Ascending aorta (tissue), 2 donors: ENCODE measurements at regions not wholly inside any gene's neighbourhood (a gene's known extent, or its start where the extent isn't known, plus 50 kb on each side); places are given as distances from the start of the nearest gene placed in this dataset.

Experiments used
- DNase-seq, 2 donors: peaks; one replicate each; pipeline ENCODE4 v3.0.0-alpha.2; 2019; ENCODE audit warnings: low spot score in 2 of 2
- H3K27ac ChIP-seq, 2 donors: fragments of 200-600 bp; sonication (generic); one replicate each; pipeline ENCODE4 v1.5.1; 2016 to 2017; ENCODE audit warnings: mild to moderate bottlenecking in 1 of 2
- H3K27me3 ChIP-seq: fragments of 200-600 bp; sonication (generic); one replicate; pipeline ENCODE4 v1.5.1; 2017
- H3K36me3 ChIP-seq, 2 donors: fragments of 200-600 bp; sonication (generic); one replicate each; pipeline ENCODE4 v1.5.1; 2016
- H3K4me1 ChIP-seq, 2 donors: fragments of 200-600 bp; sonication (generic); one replicate each; pipeline ENCODE4 v1.5.1; 2016 to 2017; ENCODE audit warnings: mild to moderate bottlenecking in 1 of 2
- H3K4me3 ChIP-seq, 2 donors: fragments of 200-600 bp; sonication (generic); one replicate each; pipeline ENCODE4 v1.5.1; 2016 to 2017; ENCODE audit warnings: mild to moderate bottlenecking in 1 of 2
- H3K9me3 ChIP-seq, 2 donors: fragments of 200-600 bp; sonication (generic); one replicate each; pipeline ENCODE4 v1.5.1; 2016
- CTCF ChIP-seq, 3 experiments: fragments of 200-600 bp in 2 of 3; fragments of 450-650 bp in 1 of 3; sonication (generic) in 2 of 3; IDR thresholded peaks; one replicate each; pipeline ENCODE4 v1.5.1; 2016 to 2019; ENCODE audit warnings: antibody characterized with exemption in 3 of 3, mild to moderate bottlenecking in 1 of 3, moderate library complexity in 1 of 3
- intact Hi-C: fragments of 100-400 bp; cut with DNase I; formaldehyde crosslinking; loops from one replicate; pipeline ENCODE4 v1.15.1; 2023

DNA sequence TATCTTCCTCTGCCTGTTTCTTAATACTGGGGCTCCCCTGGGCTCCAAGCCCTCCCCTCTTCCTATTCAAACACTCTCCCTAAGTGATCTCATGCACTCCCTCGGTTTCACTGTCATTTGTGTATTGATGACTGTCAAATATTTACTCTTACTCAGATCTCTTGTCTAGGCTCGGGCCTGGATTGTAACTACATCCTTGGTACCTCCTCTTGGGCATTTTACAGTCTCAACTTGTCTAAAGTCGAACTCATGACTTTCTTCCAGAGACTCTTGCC, 189.4 kb upstream of the PRDM1 start:
- Histone ChIP-seq H3K27me3 (no peaks in the 10 kb centered on the region), H3K36me3 (no peaks in the 10 kb centered on the region), H3K4me3 (no peak overlapping the region), H3K9me3 (no peaks in the 10 kb centered on the region), H3K4me1 (no peaks in the 10 kb centered on the region), H3K27ac (no peak overlapping the region)
- TF ChIP-seq CTCF (IDR thresholded peaks at IDR 0.05), result no peak
- no peak for DNase-seq
- intact Hi-C loops, result no loop called here

GRCh38 chr6:105896052-105896820, 189.9 kb upstream of the PRDM1 start:
- H3K9me3 ChIP-seq, result no peaks in the 10 kb centered on the region
- H3K36me3 ChIP-seq, result no peaks in the 10 kb centered on the region
- no peak for TF ChIP-seq CTCF (IDR thresholded peaks at IDR 0.05)
- no peak overlapping the region for H3K27ac ChIP-seq
- intact Hi-C loops, result no loop called here
- no peaks in the 10 kb centered on the region for H3K27me3 ChIP-seq
- DNase-seq, result no peak
- H3K4me1 ChIP-seq, result no peaks in the 10 kb centered on the region
- no peak overlapping the region for H3K4me3 ChIP-seq

DNA sequence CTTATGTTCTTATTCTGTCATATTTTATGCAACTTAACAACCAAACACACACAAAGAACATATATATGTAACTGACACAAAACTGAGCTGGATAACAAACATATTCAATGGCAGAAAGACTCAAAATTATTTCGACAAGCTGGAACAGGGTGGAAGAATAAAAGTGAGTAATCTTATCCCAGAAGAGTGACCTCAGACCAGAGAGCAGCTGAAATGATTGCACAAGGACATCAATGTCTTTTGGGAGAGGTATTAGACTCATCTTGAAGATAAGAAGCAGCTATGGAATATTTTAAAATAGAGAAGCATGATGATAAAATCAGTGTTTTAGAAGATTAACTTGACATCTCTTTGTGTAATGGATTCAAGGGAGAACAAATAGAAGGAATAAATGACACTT, 191.6 kb upstream of the PRDM1 start:
- H3K9me3 ChIP-seq, result no peaks in the 10 kb centered on the region
- no peaks in the 10 kb centered on the region for H3K36me3 ChIP-seq
- H3K4me1 ChIP-seq, result no peaks in the 10 kb centered on the region
- no peaks in the 10 kb centered on the region for H3K27me3 ChIP-seq
- no peak for DNase-seq
- no peak for TF ChIP-seq CTCF (IDR thresholded peaks at IDR 0.05)
- H3K27ac ChIP-seq, result no peak overlapping the region
- intact Hi-C loops, result no loop called here
- H3K4me3 ChIP-seq, result no peak overlapping the region

GRCh38 chr6:105893741-105894140, 192.4 kb upstream of the PRDM1 start:
- Histone ChIP-seq H3K27ac (no peak overlapping the region), H3K4me3 (no peak overlapping the region), H3K9me3 (no peaks in the 10 kb centered on the region), H3K27me3 (no peaks in the 10 kb centered on the region), H3K4me1 (no peaks in the 10 kb centered on the region), H3K36me3 (no peaks in the 10 kb centered on the region)
- no peak for TF ChIP-seq CTCF (IDR thresholded peaks at IDR 0.05)
- intact Hi-C loops, result no loop called here
- DNase-seq, result no peak

DNA sequence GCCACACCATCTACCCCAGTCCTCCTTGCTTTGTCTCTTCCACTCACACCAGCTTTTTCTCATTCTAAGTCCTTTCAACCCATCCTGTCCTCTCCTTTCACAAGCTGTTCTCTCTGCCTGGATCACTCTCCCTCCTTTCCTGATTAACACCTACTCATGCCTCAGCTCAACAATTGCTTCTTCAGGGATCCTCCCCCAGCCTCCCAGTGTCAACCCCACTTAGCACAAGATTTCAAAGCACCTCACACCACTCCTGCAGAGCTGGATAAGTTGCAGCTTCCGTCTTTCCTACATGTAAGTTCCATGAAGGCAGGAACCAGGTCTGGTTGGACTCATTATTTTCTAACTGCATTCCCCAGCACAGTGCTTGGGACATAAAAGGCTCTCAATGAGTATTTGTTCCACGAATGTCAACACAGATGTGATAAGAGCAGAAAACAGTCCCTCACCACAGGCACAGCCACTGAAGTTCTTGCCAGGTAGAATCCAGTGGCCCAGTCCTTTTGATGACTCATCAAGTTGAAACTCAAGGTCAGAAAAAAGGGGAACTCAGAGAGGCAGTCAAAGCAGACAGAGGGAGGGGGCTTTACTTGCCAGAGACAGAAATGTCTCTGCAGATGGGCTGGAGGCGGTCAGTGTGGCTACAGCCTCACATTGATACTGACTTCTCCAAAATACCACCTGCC, 193.4 kb upstream of the PRDM1 start:
- Histone ChIP-seq H3K36me3 (no peaks in the 10 kb centered on the region), H3K4me3 (no peak overlapping the region), H3K9me3 (no peaks in the 10 kb centered on the region), H3K27me3 (no peaks in the 10 kb centered on the region), H3K4me1 (no peaks in the 10 kb centered on the region), H3K27ac (no peak overlapping the region)
- DNase-seq, result no peak
- intact Hi-C loops, result no loop called here
- no peak for TF ChIP-seq CTCF (IDR thresholded peaks at IDR 0.05)
